Muscle of leg (tissue), 3 donors: ENCODE measurements at regions not wholly inside any gene's neighbourhood (a gene's known extent, or its start where the extent isn't known, plus 50 kb on each side); places are given as distances from the start of the nearest gene placed in this dataset.
"Not testable (repeated sequence)": the region's sequence is repeated elsewhere in the genome, so short reads cannot be mapped to it uniquely, and the experiment has no call there.

Experiments
- DNase-seq: peaks from one replicate; pipeline ENCODE4 v3.0.0; 2013
- H3K27ac ChIP-seq: one replicate; pipeline ENCODE4 v1.5.1; 2013; ENCODE audit warnings: mild to moderate bottlenecking, low read length, control low read depth
- H3K27me3 ChIP-seq: one replicate; pipeline ENCODE4 v1.6.1; 2013; ENCODE audit warnings: low read length; ENCODE audit not compliant: control insufficient read depth, insufficient read depth
- H3K36me3 ChIP-seq: one replicate; pipeline ENCODE4 v1.6.1; 2013; ENCODE audit warnings: low read length; ENCODE audit not compliant: control insufficient read depth, insufficient read depth
- H3K4me1 ChIP-seq: one replicate; pipeline ENCODE4 v1.6.1; 2013; ENCODE audit warnings: low read length; ENCODE audit not compliant: control insufficient read depth, insufficient read depth
- H3K4me3 ChIP-seq: one replicate; pipeline ENCODE4 v1.5.1; 2013; ENCODE audit warnings: low read length, control low read depth
- H3K9me3 ChIP-seq: replicated peaks from 2 replicates; pipeline ENCODE4 v1.6.1; 2013; ENCODE audit warnings: low read depth, low read length; ENCODE audit not compliant: control insufficient read depth
- WGBS: methylation state at CpG from one replicate; pipeline ENCODE4 v1.1.5; 2013; ENCODE audit warnings: missing lambda C conversion rate; ENCODE audit not compliant: insufficient coverage; 5-methylcytosine and 5-hydroxymethylcytosine counted together

- Histone ChIP-seq H3K27ac (no peak overlapping the region), H3K4me1 (no peaks in the 10 kb centered on the region), H3K9me3 (no peaks in the 10 kb centered on the region), H3K27me3 (no peaks in the 10 kb centered on the region), H3K36me3 (no peaks in the 10 kb centered on the region), H3K4me3 (no peak overlapping the region)
- DNase-seq, result no peak
- 75% methylated on average over 2 of the region's 8 CpGs for WGBS
Observed at GRCh38 chr17:27944546-27945332, 51.6 kb upstream of the LYRM9 start.

- no peaks in the 10 kb centered on the region for H3K27me3 ChIP-seq
- WGBS, result 67% methylated on average over 4 of the region's 6 CpGs
- DNase-seq, result no peak
- no peak overlapping the region for H3K27ac ChIP-seq
- H3K4me1 ChIP-seq, result no peaks in the 10 kb centered on the region
- H3K9me3 ChIP-seq, result no peaks in the 10 kb centered on the region
- no peak overlapping the region for H3K4me3 ChIP-seq
- H3K36me3 ChIP-seq, result no peaks in the 10 kb centered on the region
Observed at GRCh38 chr17:27945333-27945616, 52.1 kb upstream of the LYRM9 start.

GRCh38 chr17:27945953-27946352 is 52.8 kb upstream of the LYRM9 start:
- Histone ChIP-seq H3K4me1 (no peaks in the 10 kb centered on the region), H3K4me3 (no peak overlapping the region), H3K9me3 (no peaks in the 10 kb centered on the region), H3K27me3 (no peaks in the 10 kb centered on the region), H3K36me3 (no peaks in the 10 kb centered on the region), H3K27ac (no peak overlapping the region)
- no peak for DNase-seq
- 79% methylated on average over 4 of the region's 5 CpGs for WGBS

DNA sequence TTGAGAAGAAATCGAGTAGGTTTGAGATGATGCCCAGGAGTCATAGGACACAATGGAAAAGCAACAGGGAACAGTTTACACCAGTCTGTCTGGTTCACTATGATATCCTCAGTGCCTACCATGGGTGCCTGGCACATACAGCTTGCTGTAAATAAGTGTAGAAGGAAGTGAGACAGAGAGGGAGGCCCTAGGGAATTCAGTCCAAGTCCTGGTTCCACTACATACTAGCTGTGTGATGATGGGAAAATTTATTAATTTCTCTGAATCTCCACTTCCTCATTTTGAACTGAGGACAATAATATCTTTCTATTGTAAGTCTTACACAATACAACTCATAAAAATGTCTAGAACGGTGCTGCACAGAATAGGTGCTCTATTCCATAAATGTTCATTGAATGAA is 53.3 kb upstream of the LYRM9 start:
- H3K4me1 ChIP-seq, result no peaks in the 10 kb centered on the region
- DNase-seq, result peak; percentile 6
- no peaks in the 10 kb centered on the region for H3K9me3 ChIP-seq
- H3K36me3 ChIP-seq, result no peaks in the 10 kb centered on the region
- H3K27me3 ChIP-seq, result no peaks in the 10 kb centered on the region
- H3K27ac ChIP-seq, result no peak overlapping the region
- 43% methylated on average over 1 of the region's 2 CpGs for WGBS
- H3K4me3 ChIP-seq, result no peak overlapping the region

- Histone ChIP-seq H3K4me1 (no peaks in the 10 kb centered on the region), H3K9me3 (no peaks in the 10 kb centered on the region), H3K27ac (no peak overlapping the region), H3K36me3 (no peaks in the 10 kb centered on the region), H3K4me3 (no peak overlapping the region), H3K27me3 (no peaks in the 10 kb centered on the region)
- no peak for DNase-seq
- WGBS, result 46% methylated on average over 4 of the region's 4 CpGs
Observed at GRCh38 chr17:27947005-27947406, 53.8 kb upstream of the LYRM9 start.

DNA sequence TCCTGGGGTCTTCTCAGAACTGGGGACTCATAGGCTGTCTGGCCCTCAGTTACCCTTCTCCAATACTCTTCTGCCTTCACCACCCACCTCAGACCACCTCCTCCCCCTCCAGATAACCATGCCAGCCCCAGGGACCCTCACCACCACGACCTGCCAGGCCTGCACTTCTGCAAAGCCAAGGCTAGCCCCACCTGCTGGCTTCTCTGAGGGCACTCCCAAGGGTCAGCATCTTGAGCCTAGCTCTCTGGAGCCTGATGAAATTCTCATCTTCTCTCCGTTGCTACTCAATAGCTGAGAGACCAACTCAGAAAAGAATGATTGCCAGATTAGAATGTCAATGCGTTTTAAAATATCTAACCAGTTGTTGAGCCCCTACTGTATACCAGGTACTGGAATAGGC is 56.1 kb upstream of the LYRM9 start:
- H3K4me1 ChIP-seq, result no peaks in the 10 kb centered on the region
- no peaks in the 10 kb centered on the region for H3K9me3 ChIP-seq
- H3K36me3 ChIP-seq, result no peaks in the 10 kb centered on the region
- no peak overlapping the region for H3K27ac ChIP-seq
- H3K27me3 ChIP-seq, result no peaks in the 10 kb centered on the region
- no peak for DNase-seq
- no peak overlapping the region for H3K4me3 ChIP-seq
- 43% methylated on average over 2 of the region's 3 CpGs for WGBS

GRCh38 chr17:27950225-27950624 is 57.1 kb upstream of the LYRM9 start:
- not testable (repeated sequence) for H3K4me1 ChIP-seq, H3K36me3 ChIP-seq, DNase-seq, H3K9me3 ChIP-seq, H3K27ac ChIP-seq, H3K27me3 ChIP-seq, H3K4me3 ChIP-seq
- 96% methylated on average over 4 of the region's 7 CpGs for WGBS

- H3K36me3 ChIP-seq, result no peaks in the 10 kb centered on the region
Observed at GRCh38 chr17:27950995-27951394, 57.8 kb upstream of the LYRM9 start.

GRCh38 chr17:27951872-27952271 is 58.7 kb upstream of the LYRM9 start:
- H3K4me3 ChIP-seq, result no peak overlapping the region
- DNase-seq, result no peak
- H3K27me3 ChIP-seq, result peaks cover 3% of the 10 kb centered on the region
- no peaks in the 10 kb centered on the region for H3K36me3 ChIP-seq
- no peaks in the 10 kb centered on the region for H3K4me1 ChIP-seq
- H3K27ac ChIP-seq, result no peak overlapping the region
- 51% methylated on average over 5 of the region's 6 CpGs for WGBS
- no peaks in the 10 kb centered on the region for H3K9me3 ChIP-seq

More at GRCh38 chr17:27950995-27951394, 57.8 kb upstream of the LYRM9 start:
- Histone ChIP-seq H3K27me3 (peaks cover 3% of the 10 kb centered on the region), H3K27ac (no peak overlapping the region), H3K4me1 (no peaks in the 10 kb centered on the region), H3K9me3 (no peaks in the 10 kb centered on the region), H3K4me3 (no peak overlapping the region)
- DNase-seq, result no peak
- 70% methylated on average over 4 of the region's 5 CpGs for WGBS

DNA sequence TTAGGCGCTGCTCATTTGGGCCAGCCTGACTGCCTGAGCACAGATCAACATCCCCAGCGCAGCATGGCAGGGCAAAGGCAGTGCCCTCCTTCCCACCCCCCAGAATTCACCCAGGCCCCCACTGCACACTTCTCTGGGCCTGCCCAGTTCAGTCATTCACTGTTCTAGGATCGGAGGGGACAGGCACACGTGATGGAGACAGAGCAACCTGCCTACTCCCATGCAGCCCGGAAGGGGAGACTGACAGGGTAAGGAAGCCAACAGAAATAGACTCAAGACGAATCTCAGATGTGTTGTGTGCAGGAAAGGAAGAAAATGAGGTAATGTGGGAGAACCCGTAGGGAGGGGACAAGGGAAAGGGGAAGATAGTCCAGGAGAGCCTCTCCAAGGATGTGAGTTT is 59.2 kb upstream of the LYRM9 start:
- WGBS, result 42% methylated on average over 7 of the region's 7 CpGs
- H3K27ac ChIP-seq, result no peak overlapping the region
- no peak overlapping the region for H3K4me3 ChIP-seq
- no peaks in the 10 kb centered on the region for H3K36me3 ChIP-seq
- H3K9me3 ChIP-seq, result no peaks in the 10 kb centered on the region
- H3K4me1 ChIP-seq, result no peaks in the 10 kb centered on the region
- no peak for DNase-seq
- peaks cover 5% of the 10 kb centered on the region for H3K27me3 ChIP-seq
